Type B pancreatic cell (in vitro differentiated cells): ENCODE measurements at regions not wholly inside any gene's neighbourhood (a gene's known extent, or its start where the extent isn't known, plus 50 kb on each side); places are given as distances from the start of the nearest gene placed in this dataset.

Experiments
- DNase-seq: peaks from one replicate; pipeline ENCODE4 v3.0.0; 2021; ENCODE audit warnings: mixed read lengths; ENCODE audit not compliant: unreplicated experiment; ENCODE audit errors: extremely low spot score
- H3K27ac Mint-ChIP-seq: 2 replicates; pipeline ENCODE4 v1.8.0; 2021; ENCODE audit warnings: mild to moderate bottlenecking, mixed read lengths
- H3K27me3 Mint-ChIP-seq: 2 replicates; pipeline ENCODE4 v1.8.0; 2021; ENCODE audit warnings: mixed read lengths
- H3K36me3 Mint-ChIP-seq: 2 replicates; pipeline ENCODE4 v1.8.0; 2021; ENCODE audit warnings: mixed read lengths
- H3K4me1 Mint-ChIP-seq: one replicate; pipeline ENCODE4 v1.8.0; 2021; ENCODE audit warnings: mixed read lengths; ENCODE audit not compliant: unreplicated experiment
- H3K4me3 Mint-ChIP-seq: 2 replicates; pipeline ENCODE4 v1.8.0; 2021; ENCODE audit warnings: mild to moderate bottlenecking, mixed read lengths
- H3K9me3 Mint-ChIP-seq: 2 replicates; pipeline ENCODE4 v1.8.0; 2021; ENCODE audit warnings: mixed read lengths
- CTCF ChIP-seq: fragments of 200-600 bp; sonication (generic); conservative IDR thresholded peaks from 2 replicates; pipeline ENCODE4 v1.5.0; 2021; ENCODE audit warnings: antibody characterized with exemption, mild to moderate bottlenecking

GRCh38 chr9:18018221-18018620 lies 439.4 kb downstream of the SH3GL2 start:
- DNase-seq, result no peak
- no peaks in the 10 kb centered on the region for H3K27me3 Mint-ChIP-seq
- H3K27ac Mint-ChIP-seq, result no peak overlapping the region
- H3K4me3 Mint-ChIP-seq, result no peak overlapping the region
- TF ChIP-seq CTCF, result no peak
- H3K4me1 Mint-ChIP-seq, result no peaks in the 10 kb centered on the region
- peaks cover 12% of the 10 kb centered on the region for H3K9me3 Mint-ChIP-seq
- H3K36me3 Mint-ChIP-seq, result no peaks in the 10 kb centered on the region

GRCh38 chr9:18018661-18019060 lies 439.8 kb downstream of the SH3GL2 start:
- Mint-ChIP-seq H3K4me3 (no peak overlapping the region), H3K4me1 (no peaks in the 10 kb centered on the region), H3K9me3 (peaks cover 12% of the 10 kb centered on the region), H3K27me3 (no peaks in the 10 kb centered on the region), H3K36me3 (no peaks in the 10 kb centered on the region), H3K27ac (no peak overlapping the region)
- no peak for DNase-seq
- TF ChIP-seq CTCF, result no peak

- TF ChIP-seq CTCF, result no peak
- no peak overlapping the region for H3K4me3 Mint-ChIP-seq
- H3K27ac Mint-ChIP-seq, result no peak overlapping the region
- no peaks in the 10 kb centered on the region for H3K27me3 Mint-ChIP-seq
- no peak for DNase-seq
- peaks cover 12% of the 10 kb centered on the region for H3K9me3 Mint-ChIP-seq
- no peaks in the 10 kb centered on the region for H3K36me3 Mint-ChIP-seq
- H3K4me1 Mint-ChIP-seq, result no peaks in the 10 kb centered on the region
Measured at GRCh38 chr9:18020121-18020745, 441.4 kb downstream of the SH3GL2 start.

GRCh38 chr9:18022642-18023041 lies 443.8 kb downstream of the SH3GL2 start:
- Mint-ChIP-seq H3K27ac (no peak overlapping the region), H3K36me3 (no peaks in the 10 kb centered on the region), H3K4me3 (no peak overlapping the region), H3K4me1 (no peaks in the 10 kb centered on the region), H3K27me3 (no peaks in the 10 kb centered on the region), H3K9me3 (peaks cover 12% of the 10 kb centered on the region)
- no peak for TF ChIP-seq CTCF
- no peak for DNase-seq

- no peaks in the 10 kb centered on the region for H3K4me1 Mint-ChIP-seq
- no peak for DNase-seq
- no peak for TF ChIP-seq CTCF
- no peaks in the 10 kb centered on the region for H3K36me3 Mint-ChIP-seq
- H3K9me3 Mint-ChIP-seq, result peaks cover 10% of the 10 kb centered on the region
- no peaks in the 10 kb centered on the region for H3K27me3 Mint-ChIP-seq
- H3K4me3 Mint-ChIP-seq, result no peak overlapping the region
- no peak overlapping the region for H3K27ac Mint-ChIP-seq
Measured at GRCh38 chr9:18023332-18023731, 444.5 kb downstream of the SH3GL2 start.

- no peak for DNase-seq
- Mint-ChIP-seq H3K27ac (no peak overlapping the region), H3K9me3 (no peaks in the 10 kb centered on the region), H3K36me3 (no peaks in the 10 kb centered on the region), H3K4me1 (no peaks in the 10 kb centered on the region), H3K27me3 (no peaks in the 10 kb centered on the region), H3K4me3 (no peak overlapping the region)
- TF ChIP-seq CTCF, result no peak
Measured at GRCh38 chr9:18032636-18033035, 441.3 kb upstream of the ADAMTSL1 start.
